BJ (cell line): ENCODE measurements at regions not wholly inside any gene's neighbourhood (a gene's known extent, or its start where the extent isn't known, plus 50 kb on each side); places are given as distances from the start of the nearest gene placed in this dataset.

Experiments
- CTCF ChIA-PET: fragments of 350-600 bp; formaldehyde crosslinking; extraction: SDS; loops from one replicate; lab custom pipeline; 2021; ENCODE audit warnings: antibody characterized with exemption, inconsistent platforms; lab: Yijun Ruan, JAX
- POLR2A ChIA-PET: fragments of 300-600 bp; sonication (Branson Sonifier 250); formaldehyde crosslinking; extraction: SDS; loops from one replicate; lab custom pipeline; 2021; ENCODE audit warnings: antibody characterized with exemption; lab: Charles Lee
- DNase-seq: peaks from one replicate; pipeline ENCODE4 v3.0.0-alpha.2; 2011; ENCODE audit warnings: low read depth
- H3K27me3 ChIP-seq: 2 replicates; pipeline ENCODE4 v1.6.0; 2011; ENCODE audit warnings: low read length; ENCODE audit not compliant: control insufficient read depth, insufficient read depth
- H3K36me3 ChIP-seq: 2 replicates; pipeline ENCODE4 v1.5.1; 2011; ENCODE audit warnings: low read length; ENCODE audit not compliant: control insufficient read depth, insufficient read depth
- H3K4me3 ChIP-seq: 2 replicates; pipeline ENCODE4 v1.5.1; 2011; ENCODE audit warnings: low read depth, mild to moderate bottlenecking, control low read depth, low read length
- CTCF ChIP-seq: IDR thresholded peaks from 2 replicates; pipeline ENCODE4 v1.5.1; 2011; ENCODE audit warnings: low read depth, mild to moderate bottlenecking, control low read depth, inconsistent platforms, low read length, moderate library complexity; ENCODE audit not compliant: insufficient read depth

- ChIA-PET POLR2A (no interaction called here), CTCF (no interaction called here)
- no peaks in the 10 kb centered on the region for H3K36me3 ChIP-seq
- no peaks in the 10 kb centered on the region for H3K27me3 ChIP-seq
- DNase-seq, result no peak
- H3K4me3 ChIP-seq, result no peak overlapping the region
- TF ChIP-seq CTCF, result no peak
Measured at GRCh38 chr2:196238836-196239380, 67.5 kb upstream of the STK17B start.

GRCh38 chr2:196239622-196240587 is 68.5 kb upstream of the STK17B start:
- no peak for DNase-seq
- no peak for TF ChIP-seq CTCF
- Histone ChIP-seq H3K27me3 (no peaks in the 10 kb centered on the region), H3K4me3 (no peak overlapping the region), H3K36me3 (no peaks in the 10 kb centered on the region)
- POLR2A ChIA-PET, result no interaction called here
- CTCF ChIA-PET, result interaction anchor here (0.6 kb wide), 1 partner anchor 616 kb away, joined by 3 read pairs; no protein-coding TSS in a partner anchor

GRCh38 chr2:196241175-196241574 is 69.8 kb upstream of the STK17B start:
- CTCF ChIA-PET, result interaction anchor here (0.9 kb wide), 1 partner anchor 35 kb away, joined by 3 read pairs; no protein-coding TSS in a partner anchor
- Histone ChIP-seq H3K36me3 (no peaks in the 10 kb centered on the region), H3K4me3 (no peak overlapping the region), H3K27me3 (no peaks in the 10 kb centered on the region)
- DNase-seq, result no peak
- POLR2A ChIA-PET, result no interaction called here
- TF ChIP-seq CTCF, result no peak

- no peaks in the 10 kb centered on the region for H3K27me3 ChIP-seq
- H3K36me3 ChIP-seq, result no peaks in the 10 kb centered on the region
- no peak for TF ChIP-seq CTCF
- POLR2A ChIA-PET, result no interaction called here
- CTCF ChIA-PET, result interaction anchor here (0.9 kb wide), 1 partner anchor 34 kb away, joined by 3 read pairs; no protein-coding TSS in a partner anchor
- DNase-seq, result no peak
- H3K4me3 ChIP-seq, result no peak overlapping the region
Measured at GRCh38 chr2:196242131-196242620, 70.8 kb upstream of the STK17B start.

GRCh38 chr2:196244516-196244915 is 73.1 kb upstream of the STK17B start:
- H3K4me3 ChIP-seq, result no peak overlapping the region
- no peaks in the 10 kb centered on the region for H3K36me3 ChIP-seq
- ChIA-PET POLR2A (no interaction called here), CTCF (no interaction called here)
- no peaks in the 10 kb centered on the region for H3K27me3 ChIP-seq
- DNase-seq, result no peak
- TF ChIP-seq CTCF, result no peak
